ENCODE measurements at regions not wholly inside any gene's neighbourhood (a gene's known extent, or its start where the extent isn't known, plus 50 kb on each side); places are given as distances from the start of the nearest gene placed in this dataset.

DNA sequence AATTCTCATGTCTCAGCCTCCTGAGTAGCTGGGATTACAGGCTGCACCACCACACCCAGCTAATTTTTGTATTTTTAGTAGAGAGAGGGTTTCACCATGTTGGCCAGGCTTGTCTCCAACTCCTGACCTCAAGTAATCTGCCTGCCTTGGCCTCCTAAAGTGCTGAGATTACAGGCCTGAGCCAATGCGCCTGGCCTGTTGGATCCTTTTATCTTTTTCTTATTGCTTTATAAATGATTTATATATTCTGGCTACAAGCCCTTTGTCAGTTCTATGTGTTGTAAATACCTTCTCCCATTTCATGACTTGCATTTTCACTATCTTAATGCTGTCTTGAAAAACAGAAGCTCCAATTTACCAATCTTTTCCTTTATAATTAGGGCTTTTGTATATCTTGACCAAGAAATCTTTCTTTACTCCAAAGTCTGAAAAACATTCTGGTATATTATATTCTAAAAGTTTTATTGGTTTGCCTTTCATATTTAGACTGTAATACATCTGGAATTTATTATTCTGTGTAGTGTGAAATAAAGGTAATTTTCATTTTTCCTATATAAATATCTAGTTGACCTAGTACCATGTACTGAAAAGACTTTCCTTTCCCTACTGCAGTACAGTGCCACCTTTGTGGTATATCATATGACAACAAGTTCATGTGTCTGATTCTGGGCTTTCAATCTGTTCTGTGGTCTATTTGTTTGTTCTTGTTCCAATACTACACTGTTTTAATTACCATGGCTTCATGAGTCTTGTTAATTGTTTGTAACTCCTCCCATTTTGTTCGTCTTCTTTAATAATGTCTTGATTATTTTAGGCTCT is 52.9 kb upstream of the RNU6-1 start:
- no peak overlapping the region for H3K27ac ChIP-seq
- TF ChIP-seq ZFX (IDR thresholded peaks at IDR 0.05; ENCODE audit: borderline replicate concordance) = no peak
- TF ChIP-seq, protein P1, sequence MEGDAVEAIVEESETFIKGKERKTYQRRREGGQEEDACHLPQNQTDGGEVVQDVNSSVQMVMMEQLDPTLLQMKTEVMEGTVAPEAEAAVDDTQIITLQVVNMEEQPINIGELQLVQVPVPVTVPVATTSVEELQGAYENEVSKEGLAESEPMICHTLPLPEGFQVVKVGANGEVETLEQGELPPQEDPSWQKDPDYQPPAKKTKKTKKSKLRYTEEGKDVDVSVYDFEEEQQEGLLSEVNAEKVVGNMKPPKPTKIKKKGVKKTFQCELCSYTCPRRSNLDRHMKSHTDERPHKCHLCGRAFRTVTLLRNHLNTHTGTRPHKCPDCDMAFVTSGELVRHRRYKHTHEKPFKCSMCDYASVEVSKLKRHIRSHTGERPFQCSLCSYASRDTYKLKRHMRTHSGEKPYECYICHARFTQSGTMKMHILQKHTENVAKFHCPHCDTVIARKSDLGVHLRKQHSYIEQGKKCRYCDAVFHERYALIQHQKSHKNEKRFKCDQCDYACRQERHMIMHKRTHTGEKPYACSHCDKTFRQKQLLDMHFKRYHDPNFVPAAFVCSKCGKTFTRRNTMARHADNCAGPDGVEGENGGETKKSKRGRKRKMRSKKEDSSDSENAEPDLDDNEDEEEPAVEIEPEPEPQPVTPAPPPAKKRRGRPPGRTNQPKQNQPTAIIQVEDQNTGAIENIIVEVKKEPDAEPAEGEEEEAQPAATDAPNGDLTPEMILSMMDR (IDR thresholded peaks at IDR 0.05) = no peak

DNA sequence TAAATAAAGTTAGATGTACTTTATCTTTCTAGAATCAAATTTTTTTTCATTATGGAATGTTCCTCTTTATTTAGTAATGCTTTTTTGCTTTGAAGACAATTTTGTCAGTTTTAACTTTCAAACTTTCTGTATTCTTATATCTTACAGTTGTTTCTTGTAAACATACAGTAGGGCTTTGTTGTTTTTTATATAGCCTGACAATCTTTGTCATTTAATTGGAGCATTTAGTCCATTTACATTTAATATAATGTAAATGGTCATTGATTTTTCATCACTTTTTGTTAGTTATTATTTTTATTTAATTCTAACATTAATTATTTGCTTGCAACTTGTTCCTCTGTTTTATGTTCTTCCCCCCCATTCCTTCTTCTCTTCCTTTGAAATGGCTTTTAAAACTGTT is 55.4 kb upstream of the RNU6-1 start:
- no peak overlapping the region for H3K27ac ChIP-seq
- TF ChIP-seq, protein P1 (IDR thresholded peaks at IDR 0.05) = no peak
- TF ChIP-seq ZFX (IDR thresholded peaks at IDR 0.05; ENCODE audit: borderline replicate concordance) = no peak

DNA sequence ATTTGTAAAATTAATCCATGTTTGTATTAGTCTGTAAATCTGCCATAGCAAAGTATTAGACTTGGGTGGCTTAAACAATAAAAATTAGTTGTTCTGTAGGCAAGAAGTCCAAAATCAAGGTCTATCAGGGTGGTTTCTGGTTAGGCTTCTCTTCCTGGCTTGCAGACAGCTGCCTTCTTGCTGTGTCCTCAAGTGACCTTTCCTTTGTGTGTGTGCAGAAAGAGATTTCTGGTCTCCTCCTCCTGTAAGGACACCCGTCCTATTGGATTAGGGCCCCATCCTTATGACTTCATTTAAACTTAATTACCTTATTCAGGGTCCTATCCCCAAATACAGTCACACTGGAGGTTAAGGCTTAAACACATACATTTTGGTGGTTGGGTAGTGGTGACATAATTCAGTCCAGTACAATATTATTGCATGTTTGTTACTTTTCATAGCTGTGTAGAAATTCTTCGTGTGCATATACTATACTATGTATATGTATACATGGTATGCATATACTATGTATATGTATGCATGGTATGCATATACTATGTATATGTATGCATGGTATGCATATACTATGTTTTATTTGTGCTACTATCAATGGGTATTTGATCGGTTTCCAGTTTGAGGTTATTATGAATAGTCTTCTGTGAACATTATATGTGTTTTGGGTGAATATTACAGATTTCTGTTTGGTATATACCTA is 57.9 kb upstream of the RNU6-1 start:
- no peak for TF ChIP-seq ZFX (IDR thresholded peaks at IDR 0.05; ENCODE audit: borderline replicate concordance)
- TF ChIP-seq, protein P1 (IDR thresholded peaks at IDR 0.05) = no peak
- H3K27ac ChIP-seq = no peak overlapping the region

- H3K27ac ChIP-seq = no peak overlapping the region
- TF ChIP-seq ZFX (IDR thresholded peaks at IDR 0.05; ENCODE audit: borderline replicate concordance) = no peak
Measured at GRCh38 chr15:67899596-67900283, 59.9 kb upstream of the RNU6-1 start.

DNA sequence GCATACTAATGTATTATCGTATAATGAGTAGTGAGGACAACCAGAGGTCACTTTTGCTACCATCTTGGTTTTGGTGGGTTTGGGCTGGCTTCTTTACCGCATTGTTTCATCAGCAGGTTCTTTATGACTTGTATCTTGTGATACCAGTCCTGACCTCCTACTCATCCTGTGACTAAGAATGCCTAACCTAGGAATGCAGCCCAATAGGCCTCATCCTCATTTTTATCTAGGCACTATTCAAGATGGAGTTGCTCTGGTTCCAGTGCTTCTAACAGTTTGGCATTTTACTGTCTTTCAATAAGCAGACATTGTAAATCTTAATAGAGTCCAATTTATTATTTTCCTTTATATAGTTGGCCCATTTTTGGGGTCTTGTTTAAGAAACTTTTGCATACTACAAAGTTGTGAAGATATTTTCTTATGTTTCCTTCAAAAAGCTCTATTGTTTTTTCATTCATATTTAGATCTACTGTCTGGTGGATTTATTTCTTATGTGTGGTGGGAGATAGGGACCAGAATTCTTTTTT is 60.8 kb upstream of the RNU6-1 start:
- H3K27ac ChIP-seq = no peak overlapping the region
- TF ChIP-seq, protein P1 (IDR thresholded peaks at IDR 0.05) = no peak
- no peak for TF ChIP-seq ZFX (IDR thresholded peaks at IDR 0.05; ENCODE audit: borderline replicate concordance)

DNA sequence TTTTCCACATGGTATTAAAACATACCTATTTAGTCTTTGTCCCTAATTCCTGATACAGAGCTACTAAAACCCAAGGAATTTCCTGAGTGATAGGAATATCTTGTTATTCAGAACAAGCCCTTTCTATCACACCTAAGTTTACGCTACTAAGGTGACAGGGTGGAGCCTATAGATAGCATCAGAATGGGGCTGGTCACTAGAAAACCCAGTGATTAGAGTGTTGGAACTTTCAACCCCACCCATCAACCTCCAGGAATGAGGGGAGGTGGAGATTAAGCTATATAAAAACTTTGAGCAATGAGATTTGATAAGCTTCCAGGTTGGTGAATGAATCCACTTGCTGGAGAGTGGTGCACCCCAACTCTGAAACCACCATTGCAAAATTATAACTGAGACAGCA is 62.1 kb upstream of the RNU6-1 start:
- no peak for TF ChIP-seq ZFX (IDR thresholded peaks at IDR 0.05; ENCODE audit: borderline replicate concordance)
- TF ChIP-seq, protein P1 (IDR thresholded peaks at IDR 0.05) = no peak
- H3K27ac ChIP-seq = no peak overlapping the region

- no peak for TF ChIP-seq ZFX (IDR thresholded peaks at IDR 0.05; ENCODE audit: borderline replicate concordance)
- TF ChIP-seq, protein P1 (IDR thresholded peaks at IDR 0.05) = no peak
- H3K27ac ChIP-seq = no peak overlapping the region
Measured at GRCh38 chr15:67902579-67903009, 62.7 kb upstream of the RNU6-1 start.

All from 22Rv1 (cell line).